IPS-NIHi7 (cell line): ENCODE measurements at regions not wholly inside any gene's neighbourhood (a gene's known extent, or its start where the extent isn't known, plus 50 kb on each side); places are given as distances from the start of the nearest gene placed in this dataset.
"Not testable (repeated sequence)": the region's sequence is repeated elsewhere in the genome, so short reads cannot be mapped to it uniquely, and the experiment has no call there.

Experiments used
- DNase-seq: peaks from one replicate; pipeline ENCODE4 v3.0.0; 2012; ENCODE audit warnings: mixed read lengths; ENCODE audit errors: extremely low spot score

DNA sequence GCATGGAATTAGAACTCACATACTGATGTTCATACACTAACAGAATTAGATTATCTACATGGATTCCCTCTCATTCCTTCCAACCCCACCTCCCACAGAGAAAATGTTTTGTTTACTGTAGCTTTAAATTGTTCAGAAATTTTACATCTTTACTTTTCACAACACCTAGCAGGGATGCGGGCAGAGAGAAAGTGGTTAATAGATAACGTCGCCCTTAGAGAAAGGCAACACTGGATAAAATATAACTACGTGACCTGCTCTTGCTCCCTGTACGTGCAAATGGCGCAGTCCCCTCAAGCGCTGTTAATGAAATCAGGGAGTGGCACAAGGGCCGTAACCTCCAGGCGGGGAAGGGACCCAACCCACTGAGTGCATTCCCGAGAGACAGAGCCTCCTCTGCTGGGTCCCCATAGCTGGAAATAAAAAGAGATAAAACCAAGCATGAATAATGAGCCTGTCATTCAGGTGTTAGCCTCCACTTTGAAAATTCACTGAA lies 125.3 kb upstream of the DAPK1 start:
- DNase-seq = no peak

- DNase-seq = not testable (repeated sequence)
Observed at GRCh38 chr9:87374023-87374919, 123.4 kb upstream of the DAPK1 start.

- DNase-seq = no peak
Observed at GRCh38 chr9:87375397-87376073, 122.1 kb upstream of the DAPK1 start.

DNA sequence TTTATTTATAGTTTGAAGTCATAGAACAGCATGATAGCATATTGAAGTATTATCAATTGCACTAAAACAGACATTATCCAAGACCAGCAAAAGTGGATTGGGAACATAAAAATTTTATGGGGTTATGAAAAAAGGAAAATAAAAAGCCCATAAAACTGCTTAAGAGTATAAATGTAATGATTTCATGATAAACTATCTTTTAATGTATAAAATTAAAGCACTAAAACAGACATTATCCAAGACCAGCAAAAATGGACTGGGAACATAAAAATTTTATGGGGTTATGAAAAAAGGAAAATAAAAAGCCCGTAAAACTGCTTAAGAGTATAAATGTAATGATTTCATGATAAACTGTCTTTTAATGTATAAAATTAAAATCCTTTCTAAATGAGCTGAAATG lies 119.0 kb upstream of the DAPK1 start:
- no peak for DNase-seq

- DNase-seq = no peak
Observed at GRCh38 chr9:87379300-87379699, 118.4 kb upstream of the DAPK1 start.

DNA sequence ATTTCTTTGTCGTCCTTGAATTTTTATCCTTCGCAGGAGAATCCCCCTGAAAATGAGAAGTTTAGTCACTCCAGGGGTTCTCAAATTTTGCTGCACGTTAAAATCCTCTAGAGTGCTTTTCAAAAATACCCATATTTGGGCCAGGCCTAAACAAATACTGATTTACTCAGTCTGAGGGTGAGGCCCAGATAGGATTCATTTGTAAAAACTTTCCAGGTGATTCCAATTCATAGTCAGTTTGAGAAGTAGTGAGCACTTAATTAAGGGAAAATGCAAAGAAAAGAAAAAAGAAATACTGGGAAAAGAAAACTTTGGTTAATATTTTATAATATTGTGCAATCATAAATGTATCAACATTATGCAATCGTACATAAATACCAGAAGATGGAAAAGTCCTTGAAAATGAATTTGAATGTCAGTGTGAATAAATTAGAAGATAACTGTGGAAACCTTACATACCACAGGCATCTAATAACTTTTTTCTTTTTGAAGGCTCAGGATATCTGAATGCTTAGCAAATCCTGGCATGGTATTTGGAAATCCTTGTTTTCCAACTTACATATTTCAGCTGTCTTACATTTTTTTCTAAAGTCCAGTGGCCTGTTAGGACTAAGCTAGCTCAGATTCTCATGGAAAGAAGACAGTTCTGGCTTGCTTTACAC lies 116.5 kb upstream of the DAPK1 start:
- no peak for DNase-seq

DNA sequence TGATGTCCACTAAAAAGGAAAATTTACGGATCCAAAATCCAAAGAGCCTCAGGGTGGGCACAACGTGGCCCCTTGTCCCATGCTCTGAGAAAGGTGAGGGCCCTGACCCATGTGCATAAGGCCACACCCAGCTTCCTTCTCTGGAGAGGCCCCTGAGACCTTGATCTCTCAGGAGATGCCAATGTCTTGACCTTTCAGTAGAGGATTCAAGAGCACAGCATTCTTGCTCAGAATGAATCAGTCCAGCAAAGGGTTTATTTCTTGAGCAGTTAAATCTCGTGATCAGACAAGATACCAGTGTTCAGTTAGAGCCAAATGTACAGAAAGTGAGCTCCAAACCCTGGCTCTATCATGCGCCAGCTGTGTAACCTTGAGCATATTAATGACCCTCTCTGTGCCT lies 115.9 kb upstream of the DAPK1 start:
- DNase-seq = no peak

DNA sequence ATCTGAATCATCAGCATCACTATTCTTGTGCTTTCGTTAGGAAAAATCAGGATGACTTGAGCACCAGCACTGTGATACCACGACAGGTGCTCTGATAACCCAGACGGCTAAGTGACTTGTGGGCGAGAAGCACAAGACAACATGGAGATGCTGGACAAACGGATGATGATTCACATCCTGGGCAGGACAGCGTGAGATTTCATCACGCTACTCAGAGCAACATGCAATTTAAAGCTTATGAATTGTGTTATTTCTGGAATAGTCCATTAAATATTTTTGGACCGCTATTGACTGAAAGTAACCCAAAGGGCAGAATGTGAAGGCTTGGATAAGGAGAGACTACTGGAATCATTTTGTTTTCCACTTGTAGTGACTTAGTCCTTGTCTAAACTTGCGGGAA lies 114.8 kb upstream of the DAPK1 start:
- DNase-seq = no peak

GRCh38 chr9:87383344-87384150 lies 114.1 kb upstream of the DAPK1 start:
- DNase-seq = no peak

DNA sequence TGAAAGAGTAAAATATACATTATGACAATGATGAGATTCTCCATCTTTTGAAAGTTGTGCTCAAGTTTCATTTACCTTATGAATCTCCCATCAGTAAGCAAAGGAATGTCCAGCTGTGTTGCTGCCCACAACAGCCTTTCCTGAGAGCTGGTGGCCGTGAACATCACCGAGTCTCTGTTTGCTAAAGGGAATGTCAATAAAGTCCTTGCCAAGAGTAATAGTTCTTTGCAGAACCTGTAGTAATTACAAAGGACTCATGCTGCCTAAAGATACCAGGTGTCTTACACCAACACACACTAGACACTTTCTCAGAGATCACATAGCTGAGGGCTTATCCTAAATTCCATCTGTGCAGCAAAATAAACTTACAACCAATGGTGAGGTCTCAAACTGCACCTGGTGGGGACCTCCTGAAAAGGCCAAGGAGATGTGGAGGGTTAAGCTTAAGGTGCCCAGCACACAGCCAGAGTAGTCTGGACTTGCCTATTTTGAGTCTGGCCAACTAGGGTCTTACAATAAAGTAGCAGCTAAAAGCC lies 111.1 kb upstream of the DAPK1 start:
- no peak for DNase-seq

DNA sequence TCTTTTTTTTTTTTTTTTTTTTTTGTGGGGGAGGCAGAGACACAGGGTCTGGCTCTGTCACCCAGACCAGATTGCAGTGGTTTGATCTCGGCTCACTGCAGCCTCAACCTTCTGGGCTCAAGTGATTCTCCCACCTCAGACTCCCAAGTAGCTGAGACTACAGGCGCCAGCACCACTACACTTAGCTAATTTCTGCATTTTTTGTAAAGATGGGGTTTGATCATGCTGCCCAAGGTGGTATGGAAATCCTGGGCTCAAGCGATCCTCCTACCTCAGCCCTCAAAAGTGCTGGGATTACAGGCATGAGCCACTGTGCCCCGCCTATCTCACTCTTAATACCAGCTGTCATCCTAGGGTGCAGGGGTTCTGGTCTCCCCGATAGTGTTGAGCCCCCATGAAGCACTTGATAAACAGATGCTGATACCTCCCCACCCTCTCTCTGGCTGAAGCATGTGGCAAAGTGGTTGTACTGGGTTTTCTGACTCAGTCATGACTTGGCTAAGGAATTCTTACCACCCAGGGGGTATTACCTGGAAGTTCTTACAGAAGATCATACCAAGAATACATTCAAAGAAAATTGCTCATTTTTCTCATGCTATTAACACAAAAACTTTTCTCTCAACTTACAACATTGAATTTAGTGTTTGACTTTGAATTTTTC lies 110.2 kb upstream of the DAPK1 start:
- DNase-seq = no peak

DNA sequence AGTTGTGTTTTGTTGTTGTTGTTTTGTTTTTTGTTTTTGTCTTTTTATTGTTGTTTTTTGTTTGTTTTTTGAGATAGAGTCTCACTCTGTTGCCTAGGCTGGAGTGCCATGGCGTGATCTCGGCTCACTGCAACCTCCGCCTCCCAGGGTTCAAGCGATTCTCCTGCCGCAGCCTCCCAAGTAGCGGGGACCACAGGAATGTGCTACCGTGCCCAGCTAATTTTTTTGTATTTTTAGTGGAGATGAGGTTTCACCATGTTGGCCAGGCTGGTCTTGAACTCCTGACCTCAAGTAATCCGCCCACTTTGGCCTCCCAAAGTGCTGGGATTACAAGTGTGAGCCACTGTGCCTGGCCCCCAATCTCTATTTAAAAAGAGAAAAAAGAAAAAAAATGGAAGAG lies 109.0 kb upstream of the DAPK1 start:
- DNase-seq = not testable (repeated sequence)

DNA sequence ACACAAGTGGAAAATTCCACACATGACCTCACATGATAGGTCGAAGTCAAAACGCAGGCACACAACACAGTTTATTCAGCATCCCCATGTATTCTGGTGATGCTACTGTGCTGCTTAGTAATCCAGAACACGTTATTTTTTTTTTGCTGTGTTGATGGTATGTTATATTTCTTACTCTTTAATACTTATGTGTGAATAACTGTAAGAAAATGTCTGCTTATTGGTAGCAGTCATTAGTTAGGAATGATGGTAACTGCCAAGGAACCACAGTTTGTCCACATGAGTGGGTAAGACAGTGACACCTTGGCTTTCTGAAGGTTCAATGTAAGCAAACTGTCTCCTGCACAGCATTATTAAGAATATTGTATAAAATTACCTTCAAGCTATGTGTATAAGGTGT lies 107.7 kb upstream of the DAPK1 start:
- DNase-seq = no peak

DNA sequence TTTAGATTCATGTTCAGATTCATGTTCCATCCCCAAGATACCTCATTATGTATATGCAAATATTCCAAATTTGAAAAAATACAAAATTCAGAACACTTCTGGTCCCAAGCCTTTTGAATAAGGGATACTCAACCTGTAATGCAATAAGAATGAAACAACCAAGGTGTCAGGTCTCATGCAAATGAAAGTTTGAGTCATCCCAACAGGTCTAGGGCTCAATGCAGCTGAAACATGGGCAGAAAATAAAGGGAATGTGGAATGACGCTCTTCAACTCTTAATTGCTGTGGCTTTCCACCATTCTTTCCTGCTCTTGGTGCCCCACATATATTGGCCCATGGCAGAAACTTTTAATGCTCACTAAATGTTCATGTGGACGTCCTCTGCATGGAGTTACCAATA lies 107.3 kb upstream of the DAPK1 start:
- no peak for DNase-seq

GRCh38 chr9:87392086-87392485 lies 105.6 kb upstream of the DAPK1 start:
- no peak for DNase-seq

GRCh38 chr9:87393706-87394230 lies 103.9 kb upstream of the DAPK1 start:
- DNase-seq = no peak

GRCh38 chr9:87395804-87396479 lies 101.7 kb upstream of the DAPK1 start:
- no peak for DNase-seq

DNA sequence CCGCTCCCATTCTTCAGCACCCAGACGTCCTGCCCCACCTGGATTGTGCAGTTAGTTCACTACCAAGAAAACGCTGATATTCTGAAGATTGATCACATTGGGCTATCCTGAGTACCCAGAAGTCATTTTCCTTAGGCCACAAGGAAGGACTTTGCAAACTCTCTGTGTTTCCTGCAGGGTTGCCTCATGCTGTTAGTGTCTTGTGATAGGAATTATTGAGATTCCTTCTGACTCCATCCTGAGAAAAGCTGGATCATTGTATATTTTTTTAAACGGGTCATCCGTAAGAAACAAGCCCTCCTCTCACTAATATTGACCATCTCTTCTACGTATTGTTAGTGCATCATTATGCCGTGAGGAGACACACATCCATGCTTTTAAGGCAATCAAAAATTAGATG lies 96.0 kb upstream of the DAPK1 start:
- no peak for DNase-seq

GRCh38 chr9:87402537-87402936 lies 95.1 kb upstream of the DAPK1 start:
- DNase-seq = no peak
